Glomerular visceral epithelial cell (primary cell): ENCODE measurements at regions not wholly inside any gene's neighbourhood (a gene's known extent, or its start where the extent isn't known, plus 50 kb on each side); places are given as distances from the start of the nearest gene placed in this dataset.

Source experiments
- DNase-seq: peaks from one replicate; pipeline ENCODE4 v3.0.0-alpha.2; 2016; ENCODE audit errors: extremely low spot score

GRCh38 chr4:122034619-122035018 is 82.8 kb upstream of the TRPC3 start:
- no peak for DNase-seq

DNA sequence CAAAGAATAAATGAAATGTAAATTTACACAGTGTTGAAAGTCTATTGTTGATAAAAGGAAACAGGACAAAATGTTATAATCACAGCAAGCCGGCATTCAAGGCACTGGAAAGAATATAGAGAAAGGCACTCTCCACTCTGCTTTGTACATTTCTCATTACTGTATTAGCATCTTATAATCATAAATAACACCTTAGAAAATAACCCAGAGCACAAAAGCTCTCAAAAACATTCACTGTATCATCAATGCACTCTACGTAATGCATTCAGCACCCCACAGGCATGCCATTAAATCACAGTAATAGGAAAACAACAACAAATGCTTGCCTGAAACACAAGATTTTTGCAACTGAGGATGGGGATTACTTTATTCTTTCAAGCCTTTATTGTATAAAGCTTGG is 75.3 kb upstream of the TRPC3 start:
- DNase-seq, result no peak

DNA sequence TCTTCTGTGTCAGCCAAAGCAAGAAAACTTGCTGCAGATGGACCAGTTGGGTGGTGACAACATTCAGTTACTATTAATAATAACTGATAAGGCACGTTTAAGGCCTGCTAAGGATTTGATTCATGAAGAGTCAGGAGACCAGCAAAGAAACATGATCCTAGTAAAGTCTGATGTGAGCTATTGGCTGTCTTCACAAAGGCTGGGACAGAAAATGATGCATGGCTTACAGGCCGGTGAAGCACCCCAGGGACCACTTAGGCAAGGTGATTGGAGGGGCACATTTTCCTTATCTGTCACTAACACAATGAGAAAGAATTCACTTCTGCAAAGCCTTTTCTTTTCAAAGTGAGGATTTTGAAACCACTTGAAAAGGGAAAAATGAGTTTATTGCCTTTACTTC is 65.4 kb upstream of the TRPC3 start:
- no peak for DNase-seq

GRCh38 chr4:122015203-122015602 is 63.3 kb upstream of the TRPC3 start:
- DNase-seq, result no peak

GRCh38 chr4:122012735-122013134 is 60.9 kb upstream of the TRPC3 start:
- no peak for DNase-seq

- no peak for DNase-seq
Observed at GRCh38 chr4:122010610-122011009, 58.8 kb upstream of the TRPC3 start.

GRCh38 chr4:122009524-122009923 is 57.7 kb upstream of the TRPC3 start:
- DNase-seq, result no peak

GRCh38 chr4:122007016-122007415 is 55.2 kb upstream of the TRPC3 start:
- no peak for DNase-seq

DNA sequence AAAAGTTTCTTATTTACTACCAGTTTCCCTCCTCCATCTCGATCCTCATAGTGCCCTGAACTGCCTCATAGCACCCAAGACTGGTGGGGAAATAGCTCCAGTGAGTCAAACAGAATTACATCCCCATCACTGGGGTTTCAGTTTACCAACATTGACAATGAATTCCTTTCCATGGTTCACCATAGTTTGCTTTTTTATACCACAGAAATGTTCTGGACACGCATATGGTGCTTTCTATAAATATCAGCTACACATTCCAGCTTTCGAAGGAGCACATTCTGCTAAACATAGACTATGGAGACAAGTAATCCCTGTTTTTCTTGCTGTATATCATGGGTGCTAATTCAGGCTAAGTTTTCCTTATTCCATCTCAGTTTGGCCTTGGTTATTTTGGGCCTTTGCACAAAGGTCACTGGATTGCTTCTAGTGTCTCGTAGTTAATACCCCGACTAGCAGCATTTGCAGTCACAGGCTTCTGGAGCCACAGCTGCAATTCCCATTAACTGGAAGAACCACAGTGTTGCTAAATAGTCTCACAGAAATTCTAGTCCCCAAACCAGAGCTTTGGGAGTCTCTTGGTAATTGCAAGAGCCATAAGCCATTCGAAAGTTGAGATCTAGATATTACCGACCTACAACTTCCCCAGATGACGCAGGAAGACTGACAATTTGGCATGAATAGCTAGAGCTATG is 53.4 kb upstream of the TRPC3 start:
- no peak for DNase-seq

DNA sequence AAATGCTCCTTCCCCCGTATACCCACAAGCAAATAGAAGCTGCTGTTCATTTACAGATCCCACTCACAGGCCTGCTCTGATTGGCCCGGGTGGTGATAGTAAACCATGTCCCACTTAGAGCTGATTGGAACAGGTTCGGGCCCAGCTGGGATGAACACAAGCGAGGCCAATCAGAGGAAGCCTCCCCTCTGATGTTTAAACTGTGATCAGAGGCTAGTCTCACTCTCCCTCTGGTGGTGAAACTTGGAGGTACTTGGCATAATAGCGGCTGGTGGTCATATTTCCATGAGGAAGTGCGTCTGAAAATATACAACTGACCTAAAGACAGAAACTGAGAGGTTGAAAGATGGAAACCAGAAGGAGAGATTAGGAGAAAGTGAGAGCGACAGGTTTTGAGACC is 51.5 kb upstream of the TRPC3 start:
- DNase-seq, result no peak
